HepG2 (cell line): ENCODE measurements at regions not wholly inside any gene's neighbourhood (a gene's known extent, or its start where the extent isn't known, plus 50 kb on each side); places are given as distances from the start of the nearest gene placed in this dataset.

ENCODE experiments used
- ATAC-seq: fragments of 200-7000 bp; cut with Tn5 transposase; 3 replicates; pipeline ENCODE4 v1.9.1; 2020; ENCODE audit warnings: mild to moderate bottlenecking, moderate library complexity
- BruUV-seq: library from RNA; stranded (reverse); fragments of 400-500 nt; replicated peaks from 2 replicates; lab custom pipeline; 2021; lab: Mats Ljungman, UMichigan
- CTCF ChIA-PET: fragments of 300-600 bp; formaldehyde crosslinking; extraction: SDS; loops from one replicate; lab custom pipeline; 2021; ENCODE audit warnings: low total read pairs, inconsistent platforms, low intra/inter-chr PET ratio; lab: Yijun Ruan, JAX
- POLR2A ChIA-PET: fragments of 350-600 bp; sonication (Branson Sonifier 250); formaldehyde crosslinking; loops from one replicate; lab custom pipeline; 2020; ENCODE audit warnings: antibody characterized with exemption, inconsistent platforms; lab: Yijun Ruan, JAX
- DNase-seq: peaks from one replicate; pipeline ENCODE4 v3.0.0-alpha.2; 2015; ENCODE audit warnings: low spot score
- FAIRE-seq: peaks from 3 replicates; lab custom pipeline; 2011; peaks lifted over from hg19 to GRCh38; lab: Jason Lieb, UNC
- H2AFZ ChIP-seq: one replicate; pipeline ENCODE4 v1.6.1; 2011; ENCODE audit warnings: low read length, inconsistent platforms
- H3K27ac ChIP-seq: fragments of 300-600 bp; 3 replicates; pipeline ENCODE4 v1.8.0; 2011; ENCODE audit warnings: mixed run types, mild to moderate bottlenecking, mixed read lengths, low read length, inconsistent platforms; ENCODE audit not compliant: insufficient read depth; ENCODE audit errors: extremely low read length
- H3K27me3 ChIP-seq, 2 experiments: fragments of 200-600 bp in 1 of 2; 2 replicates in 1 of 2; 3 replicates in 1 of 2; pipeline versions ENCODE4 v1.6.0 to v1.8.0; 2011; ENCODE audit warnings: low read length in 2 of 2, mild to moderate bottlenecking in 2 of 2, moderate library complexity in 2 of 2, inconsistent platforms in 1 of 2; ENCODE audit not compliant: insufficient read depth in 2 of 2, control insufficient read depth in 1 of 2
- H3K36me3 ChIP-seq, 2 experiments: fragments of 200-600 bp in 1 of 2; replicated peaks in 1 of 2; 2 replicates in 1 of 2; 3 replicates in 1 of 2; pipeline versions ENCODE4 v1.5.1 to v1.8.0; 2011; ENCODE audit warnings: low read length in 2 of 2, inconsistent platforms in 1 of 2; ENCODE audit not compliant: insufficient read depth in 2 of 2, control insufficient read depth in 1 of 2
- H3K4me1 ChIP-seq: 2 replicates; pipeline ENCODE4 v1.5.1; 2012; ENCODE audit warnings: low read length, inconsistent platforms; ENCODE audit not compliant: insufficient read depth
- H3K4me2 ChIP-seq: 2 replicates; pipeline ENCODE4 v1.6.0; 2011; ENCODE audit warnings: low read depth, low read length, inconsistent platforms
- H3K4me3 ChIP-seq, 3 experiments: fragments of 200-600 bp in 1 of 3; sonication (generic), shearing (Covaris generic) in 1 of 3; replicated peaks in 1 of 3; 2 replicates each; pipeline ENCODE4 v1.5.1; 2011 to 2016; ENCODE audit warnings: low read length in 3 of 3, inconsistent platforms in 2 of 3, low read depth in 2 of 3, mild to moderate bottlenecking in 2 of 3, control low read depth in 1 of 3, mixed read lengths in 1 of 3; ENCODE audit not compliant: insufficient read depth in 1 of 3
- H3K79me2 ChIP-seq: one replicate; pipeline ENCODE4 v1.6.1; 2011; ENCODE audit warnings: low read length, inconsistent platforms; ENCODE audit not compliant: insufficient read depth
- H3K9ac ChIP-seq: 2 replicates; pipeline ENCODE4 v1.6.0; 2011; ENCODE audit warnings: mild to moderate bottlenecking, low read depth, low read length, inconsistent platforms; ENCODE audit not compliant: insufficient read depth
- H3K9me3 ChIP-seq: 2 replicates; pipeline ENCODE4 v1.5.1; 2012; ENCODE audit warnings: mild to moderate bottlenecking, low read length
- H4K20me1 ChIP-seq: 2 replicates; pipeline ENCODE4 v1.6.0; 2011; ENCODE audit warnings: inconsistent platforms, mild to moderate bottlenecking, low read length, moderate library complexity; ENCODE audit not compliant: insufficient read depth
- E2F2 ChIP-seq: sonication (generic); formaldehyde crosslinking; IDR thresholded peaks from 2 replicates; pipeline ENCODE4 v1.4.0; 2020; ENCODE audit warnings: missing genetic modification reagents, borderline replicate concordance
- HNRNPK ChIP-seq: fragments of 200-400 bp; formaldehyde crosslinking; IDR thresholded peaks from 2 replicates; pipeline ENCODE4 v1.6.1; 2018; ENCODE audit warnings: low read length, low read depth, moderate library complexity, mild to moderate bottlenecking; ENCODE audit not compliant: poor library complexity, severe bottlenecking
- HNRNPLL ChIP-seq: fragments of 200-400 bp; formaldehyde crosslinking; IDR thresholded peaks from 2 replicates; pipeline ENCODE4 v1.6.1; 2017; ENCODE audit warnings: mild to moderate bottlenecking, low read depth, low read length; ENCODE audit not compliant: poor library complexity, severe bottlenecking
- NONO ChIP-seq, 2 experiments: fragments of 450-650 bp in 1 of 2; sonication (generic) in 1 of 2; formaldehyde crosslinking in 1 of 2; IDR thresholded peaks in 1 of 2; conservative IDR thresholded peaks in 1 of 2; 2 replicates each; pipeline versions ENCODE4 v1.6.1 to v1.8.0; 2017 to 2022; ENCODE audit warnings: mild to moderate bottlenecking in 1 of 2, missing genetic modification reagents in 1 of 2, moderate library complexity in 1 of 2
- SATB2 ChIP-seq: sonication (generic); formaldehyde crosslinking; IDR thresholded peaks from 2 replicates; pipeline ENCODE4 v1.5.0; 2020; ENCODE audit warnings: missing genetic modification reagents
- STAT5B ChIP-seq: sonication (generic); formaldehyde crosslinking; IDR thresholded peaks from 2 replicates; pipeline ENCODE4 v1.4.0; 2020; ENCODE audit warnings: missing genetic modification reagents
- TCF7L2 ChIP-seq: IDR thresholded peaks from 2 replicates; pipeline ENCODE4 v1.6.1; 2011; ENCODE audit warnings: mild to moderate bottlenecking, low read depth, low read length, moderate library complexity
- THYN1 ChIP-seq: sonication (generic); formaldehyde crosslinking; IDR thresholded peaks from 2 replicates; pipeline ENCODE4 v1.8.1; 2023; ENCODE audit warnings: low read depth, mild to moderate bottlenecking, moderate library complexity, missing genetic modification reagents, borderline replicate concordance
- TMF1 ChIP-seq: sonication (generic); formaldehyde crosslinking; IDR thresholded peaks from 2 replicates; pipeline ENCODE4 v1.8.1; 2022; ENCODE audit warnings: low read depth, missing genetic modification reagents
- ZBTB20 ChIP-seq: sonication (generic); formaldehyde crosslinking; IDR thresholded peaks from 2 replicates; pipeline ENCODE4 v1.8.1; 2023; ENCODE audit warnings: missing genetic modification reagents, low read depth, mild to moderate bottlenecking, borderline replicate concordance
- ZC3H4 ChIP-seq: sonication (generic); formaldehyde crosslinking; IDR thresholded peaks from 2 replicates; pipeline ENCODE4 v1.4.0; 2020; ENCODE audit warnings: missing genetic modification reagents, borderline replicate concordance
- ZNF225 ChIP-seq: sonication (generic); formaldehyde crosslinking; IDR thresholded peaks from 2 replicates; pipeline ENCODE4 v1.4.0; 2020; ENCODE audit warnings: mild to moderate bottlenecking, missing genetic modification reagents
- ZNF33B ChIP-seq: sonication (generic); formaldehyde crosslinking; IDR thresholded peaks from 2 replicates; pipeline ENCODE4 v1.5.1; 2020; ENCODE audit warnings: mild to moderate bottlenecking, missing genetic modification reagents
- ZNF646 ChIP-seq: sonication (generic); formaldehyde crosslinking; IDR thresholded peaks from 2 replicates; pipeline ENCODE4 v1.9.0; 2021; ENCODE audit warnings: mild to moderate bottlenecking, missing genetic modification reagents
- ZNF678 ChIP-seq: sonication (generic); formaldehyde crosslinking; IDR thresholded peaks from 2 replicates; pipeline ENCODE4 v1.4.0; 2020; ENCODE audit warnings: mild to moderate bottlenecking, missing genetic modification reagents
- ZNF816 ChIP-seq: sonication (generic); formaldehyde crosslinking; IDR thresholded peaks from 2 replicates; pipeline ENCODE4 v1.8.0; 2022; ENCODE audit warnings: missing genetic modification reagents, mild to moderate bottlenecking, borderline replicate concordance
- WGBS: methylation state at CpG from one replicate; pipeline ENCODE4 v1.1.6; 2017; ENCODE audit warnings: low lambda C conversion rate; 5-methylcytosine and 5-hydroxymethylcytosine counted together
- in situ Hi-C: cut with HindIII; loops from 2 replicates; pipeline ENCODE4 v1.10.0; 2017; ENCODE audit warnings: low pct_unique_long_range_greater_than_20kb; ENCODE audit not compliant: extremely low pct_ligation_motif_present
- intact Hi-C: fragments of 100-400 bp; cut with micrococcal nuclease; formaldehyde crosslinking; loops from one replicate; pipeline ENCODE4 v1.10.0; 2022; ENCODE audit not compliant: unreplicated experiment

DNA sequence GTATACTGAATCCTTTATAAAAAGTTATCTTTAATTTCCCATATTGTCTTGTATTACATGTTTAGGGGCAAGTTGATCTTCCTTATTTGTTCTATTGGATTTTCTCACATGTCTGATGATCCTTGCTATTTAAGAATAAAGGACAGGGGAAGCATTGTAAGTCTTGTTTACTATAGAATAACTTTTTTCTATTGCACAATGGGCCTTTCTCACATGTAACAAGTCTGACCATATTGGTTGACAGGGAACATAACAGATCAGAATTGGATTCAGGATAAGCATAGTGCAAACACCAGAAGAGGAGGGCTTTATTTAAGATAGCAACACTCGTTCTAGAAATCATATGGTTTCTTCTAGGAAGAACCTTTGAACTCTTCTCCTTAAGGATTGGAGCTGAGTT, 257.9 kb upstream of the RBMS3 start:
- ATAC-seq, result no peak
- no peak for TF ChIP-seq ZNF678
- TF ChIP-seq E2F2 (CRISPR knock-in tag), result no peak
- TF ChIP-seq HNRNPK, result no peak
- no peak for TF ChIP-seq ZNF646
- TF ChIP-seq TCF7L2, result no peak
- TF ChIP-seq STAT5B (CRISPR knock-in tag), result no peak
- TF ChIP-seq ZNF225, result no peak
- no peak for TF ChIP-seq TMF1
- TF ChIP-seq HNRNPLL, result no peak
- no peak for TF ChIP-seq NONO (IDR thresholded peaks at IDR 0.05)
- TF ChIP-seq NONO (CRISPR knock-in tag; conservative IDR thresholded peaks at IDR 0.05), result no peak
- no peak for TF ChIP-seq ZNF816 (CRISPR knock-in tag)
- no peak for TF ChIP-seq SATB2 (CRISPR knock-in tag)
- TF ChIP-seq ZNF33B (CRISPR knock-in tag), result no peak
- no peak for TF ChIP-seq ZBTB20 (CRISPR knock-in tag)
- TF ChIP-seq ZC3H4 (CRISPR knock-in tag), result no peak
- TF ChIP-seq THYN1 (CRISPR knock-in tag), result no peak
- H3K79me2 ChIP-seq, result no peaks in the 10 kb centered on the region
- H3K9ac ChIP-seq, result no peak overlapping the region
- CTCF ChIA-PET, result no interaction called here
- no peak overlapping the region for H3K4me2 ChIP-seq
- H3K4me1 ChIP-seq, result no peaks in the 10 kb centered on the region
- H3K9me3 ChIP-seq, result peaks cover 39% of the 10 kb centered on the region
- no peak for FAIRE-seq
- no peak overlapping the region for H3K27ac ChIP-seq
- BruUV-seq, result no TSS peak
- in situ Hi-C loops (no loop called here), intact Hi-C loops (no loop called here)
- no peaks in the 10 kb centered on the region for H3K27me3 ChIP-seq
- H2AFZ ChIP-seq, result no peak overlapping the region
- DNase-seq, result no peak
- no peak overlapping the region for H3K4me3 ChIP-seq
- POLR2A ChIA-PET, result no interaction called here
- no peaks in the 10 kb centered on the region for H4K20me1 ChIP-seq
- no peaks in the 10 kb centered on the region for H3K36me3 ChIP-seq
- 0% methylated on average over 1 of the region's 1 CpG for WGBS
